Neutrophil (primary cell): ENCODE measurements at regions not wholly inside any gene's neighbourhood (a gene's known extent, or its start where the extent isn't known, plus 50 kb on each side); places are given as distances from the start of the nearest gene placed in this dataset.

ENCODE experiments used
- H3K27ac ChIP-seq: fragments of 200-600 bp; sonication (generic); 2 replicates; pipeline ENCODE4 v1.5.1; 2016; ENCODE audit warnings: mild to moderate bottlenecking, moderate library complexity
- H3K27me3 ChIP-seq: fragments of 200-600 bp; sonication (generic); 2 replicates; pipeline ENCODE4 v1.6.0; 2016; ENCODE audit warnings: mild to moderate bottlenecking
- H3K36me3 ChIP-seq: fragments of 200-600 bp; sonication (generic); 2 replicates; pipeline ENCODE4 v1.5.1; 2017
- H3K4me1 ChIP-seq, 2 experiments: fragments of 200-600 bp in 1 of 2; sonication (generic) in 1 of 2; 1 replicate in 1 of 2; 2 replicates in 1 of 2; pipeline versions ENCODE4 v1.5.1 to v1.6.1; 2013 to 2016; ENCODE audit warnings: low read depth in 1 of 2, low read length in 1 of 2, mild to moderate bottlenecking in 1 of 2, moderate library complexity in 1 of 2; ENCODE audit not compliant: control insufficient read depth in 1 of 2, insufficient read depth in 1 of 2
- H3K4me3 ChIP-seq, 2 experiments: fragments of 200-600 bp in 1 of 2; sonication (generic) in 1 of 2; 1 replicate in 1 of 2; 2 replicates in 1 of 2; pipeline ENCODE4 v1.5.1; 2013 to 2016; ENCODE audit warnings: low read depth in 1 of 2, low read length in 1 of 2, mild to moderate bottlenecking in 1 of 2, moderate library complexity in 1 of 2
- H3K9me3 ChIP-seq: fragments of 200-600 bp; sonication (generic); 2 replicates; pipeline ENCODE4 v1.5.1; 2016
- CTCF ChIP-seq: fragments of 200-600 bp; sonication (generic); IDR thresholded peaks from 2 replicates; pipeline ENCODE4 v1.5.1; 2016; ENCODE audit warnings: antibody characterized with exemption

DNA sequence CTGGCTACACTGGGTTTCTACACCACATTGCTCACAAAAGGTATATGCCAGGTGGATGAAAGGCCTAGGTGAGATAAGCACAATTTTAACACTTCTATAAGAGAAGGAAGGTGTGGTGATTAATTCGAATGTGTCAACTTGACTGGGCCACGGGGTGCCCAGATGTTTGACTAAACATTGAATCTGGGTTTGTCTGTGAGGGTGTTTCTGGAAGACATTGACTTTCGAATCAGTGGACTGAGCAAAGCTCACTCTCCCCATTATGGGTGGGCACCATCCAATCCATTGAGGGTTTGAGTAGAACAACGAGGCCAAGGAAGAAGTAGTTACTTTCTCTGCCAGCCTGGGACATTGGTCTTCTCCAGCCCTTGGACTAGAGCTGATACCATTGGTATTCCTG is 78.2 kb upstream of the COL5A1 start:
- Histone ChIP-seq H3K27me3 (peaks cover 55% of the 10 kb centered on the region), H3K4me3 (no peak overlapping the region), H3K4me1 (peaks cover 10 to 17% of the 10 kb centered on the region in 2 experiments), H3K36me3 (no peaks in the 10 kb centered on the region), H3K9me3 (no peaks in the 10 kb centered on the region), H3K27ac (no peak overlapping the region)
- TF ChIP-seq CTCF = no peak

- Histone ChIP-seq H3K36me3 (no peaks in the 10 kb centered on the region), H3K4me1 (peaks cover 0 to 9% of the 10 kb centered on the region in 2 experiments), H3K27ac (no peak overlapping the region), H3K9me3 (no peaks in the 10 kb centered on the region), H3K27me3 (peaks cover 48% of the 10 kb centered on the region), H3K4me3 (no peak overlapping the region)
- no peak for TF ChIP-seq CTCF
Observed at GRCh38 chr9:134564431-134565170, 77.0 kb upstream of the COL5A1 start.

- H3K4me3 ChIP-seq = no peak overlapping the region
- H3K27me3 ChIP-seq = peaks cover 41% of the 10 kb centered on the region
- H3K36me3 ChIP-seq = no peaks in the 10 kb centered on the region
- no peaks in the 10 kb centered on the region for H3K9me3 ChIP-seq
- H3K4me1 ChIP-seq = peaks cover 0 to 5% of the 10 kb centered on the region in 2 experiments
- H3K27ac ChIP-seq = no peak overlapping the region
- TF ChIP-seq CTCF = no peak
Observed at GRCh38 chr9:134565316-134565915, 76.2 kb upstream of the COL5A1 start.

DNA sequence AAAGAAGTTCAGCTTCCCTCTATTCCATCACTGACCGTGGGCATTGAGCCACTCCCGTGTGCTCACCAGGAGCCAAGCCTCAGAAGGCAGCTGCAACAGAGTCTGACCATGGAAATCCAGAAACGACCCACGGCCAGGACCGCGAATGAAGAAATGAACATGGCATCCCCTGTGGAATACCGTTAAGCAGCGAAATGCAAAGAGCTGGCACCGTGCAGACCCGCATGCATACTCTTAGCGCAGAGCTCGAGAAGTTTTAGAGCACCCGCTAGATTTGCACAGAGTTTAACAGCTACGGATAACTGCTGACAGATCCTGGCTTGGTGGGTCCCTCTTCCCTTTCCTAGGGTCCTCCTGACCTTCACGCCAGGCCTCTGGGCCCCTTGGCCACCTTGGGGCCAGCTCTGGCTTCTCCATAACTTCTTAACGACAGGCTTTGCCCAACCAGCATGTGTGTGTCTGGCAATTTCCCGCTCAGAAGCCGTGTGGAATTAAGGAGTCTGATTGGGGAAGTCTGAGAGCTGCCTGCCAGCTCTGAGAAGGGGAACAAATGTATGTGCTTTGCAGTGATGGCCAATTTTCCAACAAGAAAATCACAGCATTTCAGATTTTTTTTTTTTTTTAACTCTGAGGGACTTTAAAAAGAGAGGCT is 75.3 kb upstream of the COL5A1 start:
- no peak overlapping the region for H3K27ac ChIP-seq
- no peaks in the 10 kb centered on the region for H3K9me3 ChIP-seq
- TF ChIP-seq CTCF = no peak
- no peaks in the 10 kb centered on the region for H3K4me1 ChIP-seq
- H3K27me3 ChIP-seq = peaks cover 33% of the 10 kb centered on the region
- H3K4me3 ChIP-seq = no peak overlapping the region
- H3K36me3 ChIP-seq = no peaks in the 10 kb centered on the region

GRCh38 chr9:134566936-134567335 is 74.7 kb upstream of the COL5A1 start:
- TF ChIP-seq CTCF = no peak
- Histone ChIP-seq H3K27me3 (peaks cover 27% of the 10 kb centered on the region), H3K9me3 (no peaks in the 10 kb centered on the region), H3K4me3 (no peak overlapping the region), H3K27ac (no peak overlapping the region), H3K4me1 (no peaks in the 10 kb centered on the region), H3K36me3 (no peaks in the 10 kb centered on the region)
